GM19351 (cell line): ENCODE measurements at regions not wholly inside any gene's neighbourhood (a gene's known extent, or its start where the extent isn't known, plus 50 kb on each side); places are given as distances from the start of the nearest gene placed in this dataset.
"Not testable (repeated sequence)": the region's sequence is repeated elsewhere in the genome, so short reads cannot be mapped to it uniquely, and the experiment has no call there.

Experiments used
- ATAC-seq: cut with Tn5 transposase; IDR thresholded peaks from one replicate; pipeline ENCODE4 v1.9.1; 2021; ENCODE audit warnings: mild to moderate bottlenecking, moderate library complexity; ENCODE audit not compliant: unreplicated experiment

GRCh38 chr1:117702654-117703053 is 96.8 kb downstream of the TENT5C start:
- ATAC-seq = no peak

GRCh38 chr1:117707371-117707770 is 101.5 kb downstream of the TENT5C start:
- no peak for ATAC-seq

GRCh38 chr1:117708323-117709248 is 102.7 kb downstream of the TENT5C start:
- ATAC-seq = no peak

GRCh38 chr1:117709249-117709691 is 103.4 kb downstream of the TENT5C start:
- ATAC-seq = no peak

GRCh38 chr1:117710710-117711109 is 104.9 kb downstream of the TENT5C start:
- ATAC-seq = no peak

GRCh38 chr1:117712621-117713020 is 106.8 kb downstream of the TENT5C start:
- ATAC-seq = no peak

GRCh38 chr1:117714546-117714945 is 108.7 kb downstream of the TENT5C start:
- ATAC-seq = no peak

- not testable (repeated sequence) for ATAC-seq
Measured at GRCh38 chr1:117716030-117716429, 110.2 kb downstream of the TENT5C start.

- not testable (repeated sequence) for ATAC-seq
Measured at GRCh38 chr1:117717980-117718379, 112.1 kb downstream of the TENT5C start.

GRCh38 chr1:117718596-117718995 is 112.7 kb downstream of the TENT5C start:
- ATAC-seq = not testable (repeated sequence)

- ATAC-seq = no peak
Measured at GRCh38 chr1:117719004-117719403, 113.2 kb downstream of the TENT5C start.

- no peak for ATAC-seq
Measured at GRCh38 chr1:117732065-117732797, 126.4 kb downstream of the TENT5C start.

- ATAC-seq = no peak
Measured at GRCh38 chr1:117732956-117733355, 127.1 kb downstream of the TENT5C start.

- no peak for ATAC-seq
Measured at GRCh38 chr1:117734403-117734802, 128.6 kb downstream of the TENT5C start.

GRCh38 chr1:117735045-117735992 is 129.5 kb downstream of the TENT5C start:
- ATAC-seq = no peak

- no peak for ATAC-seq
Measured at GRCh38 chr1:117739504-117739903, 133.7 kb downstream of the TENT5C start.

- ATAC-seq = no peak
Measured at GRCh38 chr1:117740496-117740895, 134.6 kb downstream of the TENT5C start.

- not testable (repeated sequence) for ATAC-seq
Measured at GRCh38 chr1:117746565-117746964, 140.7 kb downstream of the TENT5C start.

- ATAC-seq = no peak
Measured at GRCh38 chr1:117747605-117748004, 141.8 kb downstream of the TENT5C start.

- no peak for ATAC-seq
Measured at GRCh38 chr1:117751321-117751720, 145.5 kb downstream of the TENT5C start.

- no peak for ATAC-seq
Measured at GRCh38 chr1:117752661-117753060, 146.8 kb downstream of the TENT5C start.
